Myocyte (in vitro differentiated cells): ENCODE measurements at regions not wholly inside any gene's neighbourhood (a gene's known extent, or its start where the extent isn't known, plus 50 kb on each side); places are given as distances from the start of the nearest gene placed in this dataset.
"Not testable (repeated sequence)": the region's sequence is repeated elsewhere in the genome, so short reads cannot be mapped to it uniquely, and the experiment has no call there.

Source experiments
- DNase-seq: peaks from one replicate; pipeline ENCODE4 v3.0.0-alpha.2; 2012; ENCODE audit warnings: low read depth

DNA sequence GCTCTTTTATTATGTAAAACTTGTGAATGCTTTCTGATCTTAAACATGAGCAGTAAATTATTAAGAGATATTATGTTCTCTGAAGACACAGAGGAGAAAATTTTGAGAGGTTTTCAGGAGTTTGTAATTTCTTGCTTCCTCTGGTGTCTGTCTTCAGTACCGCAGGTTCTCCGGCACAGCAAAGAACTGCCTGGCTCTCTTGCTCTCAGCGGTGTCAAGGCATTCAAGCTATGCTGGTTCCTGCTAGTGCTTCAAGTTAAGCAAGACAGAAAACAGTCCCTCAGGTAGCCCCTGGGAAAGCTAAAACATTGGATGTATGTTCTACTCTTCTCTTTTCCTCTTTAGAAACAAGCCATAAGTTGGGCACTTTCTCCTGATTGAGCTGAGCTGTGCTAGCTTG, 120.2 kb upstream of the CENPE start:
- no peak for DNase-seq

DNA sequence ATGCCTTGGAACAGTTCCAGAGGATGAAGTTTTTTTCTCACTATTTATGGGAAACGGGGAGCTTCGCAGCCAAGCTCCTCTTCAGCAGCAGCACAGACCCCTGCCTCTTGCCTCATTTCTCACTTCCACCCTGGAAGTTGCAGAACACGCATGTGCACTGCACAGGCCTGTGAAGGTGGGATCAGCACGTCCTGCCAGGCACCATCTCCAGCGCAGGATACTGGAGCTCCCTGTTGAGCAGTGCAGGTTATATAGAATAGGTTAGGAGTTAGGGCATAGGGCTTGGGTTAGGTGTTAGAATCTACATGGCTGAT, 110.1 kb upstream of the CENPE start:
- DNase-seq: no peak

DNA sequence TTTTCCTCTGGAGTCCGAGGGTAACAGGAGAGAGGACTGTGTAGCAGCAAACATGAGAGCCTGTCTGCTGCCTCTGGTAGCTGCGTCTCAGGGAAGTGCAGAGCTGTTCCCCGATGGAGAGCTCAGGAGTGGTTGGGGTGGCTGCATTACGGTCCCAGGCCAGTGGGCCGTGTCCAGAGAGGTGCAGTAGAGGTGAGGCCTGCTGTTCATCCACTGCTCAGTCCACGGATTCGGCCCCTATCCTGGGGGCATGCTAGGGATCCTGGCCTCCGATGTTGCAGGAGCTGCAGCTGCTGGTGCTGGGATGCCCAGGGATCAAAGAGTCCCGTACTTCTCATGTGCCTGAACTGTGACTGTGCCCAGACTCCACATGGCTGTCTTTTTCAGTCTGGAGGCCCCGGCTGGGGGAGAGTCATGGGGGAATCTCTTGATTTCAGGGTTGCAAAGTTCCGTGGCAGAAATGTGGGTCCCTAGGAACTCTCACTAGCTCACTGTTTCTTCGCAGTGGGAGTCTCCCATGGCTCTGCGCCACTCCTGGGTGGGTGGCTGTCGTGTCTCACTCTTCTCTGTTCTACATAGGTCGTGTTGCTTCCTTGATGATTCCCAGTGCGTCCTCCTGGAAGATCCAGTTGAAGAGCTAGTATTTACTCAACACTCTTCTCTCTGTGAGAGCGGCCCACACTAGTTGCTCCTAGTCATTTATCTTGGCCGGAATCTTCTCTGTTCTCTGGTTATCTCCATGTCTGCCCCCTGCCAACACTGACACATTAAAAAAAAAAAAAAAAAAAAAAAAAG, 109.5 kb upstream of the CENPE start:
- DNase-seq: no peak

DNA sequence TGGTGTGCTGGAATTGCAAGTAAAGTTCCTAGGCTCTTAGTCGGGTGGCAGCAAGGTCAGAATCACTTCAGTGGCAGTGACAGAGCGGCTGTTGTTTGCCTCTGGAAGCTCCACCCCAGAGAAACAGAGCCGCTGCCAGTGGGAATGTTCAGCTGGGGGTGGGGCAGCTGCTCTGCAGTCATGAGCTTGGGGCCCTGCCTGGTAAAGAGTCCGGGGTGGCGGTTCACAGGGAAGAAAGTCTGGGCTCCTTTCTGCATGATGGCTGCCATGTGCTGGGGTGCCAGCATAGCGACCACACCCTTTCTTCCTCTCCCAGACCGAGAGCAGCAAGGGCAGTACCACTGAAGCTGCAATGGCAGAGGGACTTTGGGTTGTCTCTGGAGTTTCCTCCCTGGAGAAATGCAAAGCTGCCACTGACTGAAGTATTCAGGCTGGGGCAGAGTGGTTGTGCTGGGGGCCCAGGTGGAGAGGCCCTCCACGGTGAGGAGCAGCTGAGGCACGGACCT, 108.8 kb upstream of the CENPE start:
- DNase-seq: peak; percentile 9

DNA sequence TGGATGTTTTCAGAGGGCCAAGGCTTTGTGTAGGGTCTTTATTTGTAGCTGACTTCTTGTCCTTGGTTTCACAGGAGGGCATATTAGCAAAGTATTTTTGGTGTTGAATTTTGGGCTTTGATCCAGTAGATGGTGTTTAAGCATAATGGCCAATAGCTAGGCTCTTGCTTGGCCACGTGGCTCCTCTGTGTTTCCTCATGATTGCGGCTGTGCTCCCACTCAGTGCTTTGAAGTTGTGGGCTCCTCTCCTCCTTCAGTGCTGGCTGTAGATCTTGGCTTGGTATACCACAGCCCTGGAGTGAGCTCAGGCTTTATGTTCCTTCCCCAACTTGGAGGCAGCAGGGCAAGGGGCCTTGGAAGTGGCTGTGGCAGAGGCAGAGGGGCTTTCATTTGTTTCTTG, 107.2 kb upstream of the CENPE start:
- no peak for DNase-seq

DNA sequence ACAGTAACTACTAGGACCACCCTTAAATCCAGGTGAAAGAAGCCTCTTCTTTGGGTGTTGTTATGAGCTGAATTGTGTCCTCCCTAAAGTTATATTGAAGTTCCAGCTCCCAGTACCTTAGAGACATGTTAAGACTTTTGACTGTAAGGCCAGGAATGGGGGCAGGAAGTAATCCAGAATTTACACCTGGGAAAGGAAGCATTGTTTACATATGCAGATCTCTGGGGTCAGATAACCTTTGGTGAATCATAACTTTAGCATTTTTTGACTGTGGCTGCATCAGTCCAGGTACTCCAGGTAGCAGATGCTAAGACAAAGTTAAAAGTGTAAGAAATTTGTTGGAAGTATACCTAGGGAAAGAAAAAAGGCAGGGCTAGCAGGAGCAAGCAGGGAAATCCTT, 104.9 kb upstream of the CENPE start:
- no peak for DNase-seq

DNA sequence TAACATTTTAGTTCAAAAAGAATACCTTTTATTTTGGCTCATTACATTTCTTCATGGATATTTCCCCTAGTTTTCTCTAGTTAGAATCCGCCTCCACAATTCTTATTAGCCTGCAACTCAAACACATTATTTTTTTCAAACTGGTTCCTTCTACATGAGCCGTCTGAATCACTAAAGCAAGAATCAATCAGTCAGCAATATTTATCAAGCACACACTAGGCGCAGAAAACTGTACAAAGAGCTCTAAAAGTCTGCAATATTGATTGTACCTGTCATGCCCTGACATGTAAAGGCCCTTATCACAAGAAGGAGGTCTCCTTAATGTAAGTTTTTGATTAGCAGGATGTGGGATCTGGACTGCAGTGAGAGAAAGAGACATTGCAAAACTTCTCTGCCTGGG, 94.8 kb upstream of the CENPE start:
- DNase-seq: no peak

DNA sequence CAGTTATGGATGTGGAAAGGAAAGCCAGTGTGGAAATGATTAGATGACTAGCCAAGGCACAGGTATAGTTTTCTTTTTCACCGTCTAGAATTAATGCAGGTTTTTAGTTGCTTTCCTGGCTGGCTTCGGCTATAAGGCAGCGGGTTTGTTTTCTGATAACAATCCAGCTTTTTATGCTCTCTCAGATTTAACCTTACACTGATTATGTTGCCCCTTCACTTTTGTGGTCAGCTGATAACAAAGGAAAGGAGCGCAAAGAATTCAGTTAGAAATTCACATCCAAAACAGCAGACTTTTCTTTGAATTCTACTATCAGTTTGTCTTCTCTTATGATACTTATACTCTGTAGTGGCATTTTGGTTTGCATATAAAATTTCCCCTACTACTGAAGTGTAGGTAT, 94.2 kb upstream of the CENPE start:
- DNase-seq: no peak

DNA sequence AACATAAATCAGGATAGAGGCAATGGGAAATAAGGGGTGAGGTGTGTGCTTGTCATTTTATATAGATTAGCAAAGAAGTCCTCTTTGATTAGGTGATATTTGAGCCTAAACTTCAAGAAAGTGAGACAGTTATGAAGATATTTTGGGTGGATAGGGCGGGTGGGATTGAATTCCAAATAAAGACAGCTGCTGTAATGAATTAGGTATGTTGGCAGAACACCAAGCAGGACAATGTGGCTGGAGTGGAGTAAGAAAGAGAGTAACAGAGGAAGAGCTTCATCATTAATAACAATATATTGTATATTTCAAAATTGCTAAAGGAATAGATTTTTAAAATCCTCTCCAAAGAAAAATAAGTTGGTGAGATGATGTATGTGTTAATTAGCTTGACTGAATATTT, 91.0 kb upstream of the CENPE start:
- peak; percentile 5 for DNase-seq

DNA sequence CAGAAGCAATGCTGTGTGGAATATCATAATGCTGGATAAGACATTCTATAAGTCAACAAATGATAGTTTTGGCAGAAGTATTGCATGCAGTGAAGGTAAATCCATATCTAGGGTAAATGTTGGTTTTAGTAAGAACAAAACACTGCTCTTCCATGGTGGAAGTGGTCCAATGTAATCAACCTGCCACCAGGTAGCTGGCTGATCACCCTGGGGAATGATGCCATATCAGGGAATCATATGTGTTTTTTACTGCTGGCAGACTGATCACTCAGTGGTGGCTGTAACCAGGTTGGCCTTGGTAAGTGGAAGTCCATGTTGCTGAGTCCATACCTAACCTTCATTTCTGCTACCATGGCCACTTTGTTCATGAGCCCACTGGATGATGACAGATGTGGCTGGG, 74.0 kb upstream of the CENPE start:
- DNase-seq: no peak

DNA sequence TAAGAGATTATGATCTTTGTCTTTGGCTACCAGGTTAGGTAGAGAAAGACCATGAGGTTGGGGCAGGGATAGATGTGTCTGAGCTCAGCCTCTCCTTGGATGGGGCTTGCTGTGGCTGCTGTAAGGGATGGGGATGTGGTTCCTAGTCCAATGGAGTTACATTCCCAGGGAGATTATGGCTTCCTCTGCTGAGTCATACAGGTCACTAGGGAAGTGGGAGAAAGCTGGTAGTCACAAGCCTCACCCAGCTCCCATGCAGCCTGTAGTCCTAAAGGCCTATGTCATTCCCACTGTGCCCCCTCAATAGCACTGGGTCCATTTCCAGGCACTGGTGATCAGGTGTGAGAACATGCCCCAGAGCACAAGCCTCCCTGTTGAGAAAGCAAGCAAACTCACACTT, 70.6 kb upstream of the CENPE start:
- no peak for DNase-seq

DNA sequence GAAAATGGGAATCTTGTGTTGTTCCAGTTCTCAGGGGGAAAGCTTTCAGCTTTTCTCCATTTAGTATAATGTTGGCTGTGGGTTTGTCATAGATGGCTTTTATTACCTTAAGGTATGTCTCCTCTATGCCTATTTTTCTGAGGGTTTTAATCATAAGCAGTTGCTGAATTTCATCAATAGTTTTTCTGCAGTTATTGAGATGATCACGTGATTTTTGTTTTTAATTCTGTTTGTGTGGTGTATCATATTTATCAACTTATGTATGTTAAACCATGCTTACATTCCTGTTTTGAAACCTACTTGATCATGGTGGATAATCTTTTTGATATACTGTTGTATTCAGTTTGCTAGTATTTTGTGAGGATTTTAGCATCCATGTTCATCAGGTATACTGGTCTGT, 66.8 kb upstream of the CENPE start:
- no peak for DNase-seq

DNA sequence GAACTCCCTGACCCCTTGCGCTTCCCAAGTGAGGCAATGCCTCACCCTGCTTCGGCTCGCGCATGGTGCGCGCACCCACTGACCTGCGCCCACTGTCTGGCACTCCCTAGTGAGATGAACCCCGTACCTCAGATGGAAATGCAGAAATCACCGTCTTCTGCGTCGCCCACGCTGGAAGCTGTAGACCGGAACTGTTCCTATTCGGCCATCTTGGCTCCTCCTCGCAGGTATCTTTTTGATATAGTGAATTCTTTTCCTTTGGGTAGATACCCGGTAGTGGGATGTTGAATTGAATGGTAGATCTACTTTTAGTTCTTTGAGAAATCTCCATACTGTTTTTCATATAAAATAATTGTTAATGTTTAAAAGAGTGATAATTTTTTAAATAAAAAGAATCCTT, 57.9 kb upstream of the CENPE start:
- DNase-seq: not testable (repeated sequence)
